ENCODE measurements at regions not wholly inside any gene's neighbourhood (a gene's known extent, or its start where the extent isn't known, plus 50 kb on each side); places are given as distances from the start of the nearest gene placed in this dataset.

DNA sequence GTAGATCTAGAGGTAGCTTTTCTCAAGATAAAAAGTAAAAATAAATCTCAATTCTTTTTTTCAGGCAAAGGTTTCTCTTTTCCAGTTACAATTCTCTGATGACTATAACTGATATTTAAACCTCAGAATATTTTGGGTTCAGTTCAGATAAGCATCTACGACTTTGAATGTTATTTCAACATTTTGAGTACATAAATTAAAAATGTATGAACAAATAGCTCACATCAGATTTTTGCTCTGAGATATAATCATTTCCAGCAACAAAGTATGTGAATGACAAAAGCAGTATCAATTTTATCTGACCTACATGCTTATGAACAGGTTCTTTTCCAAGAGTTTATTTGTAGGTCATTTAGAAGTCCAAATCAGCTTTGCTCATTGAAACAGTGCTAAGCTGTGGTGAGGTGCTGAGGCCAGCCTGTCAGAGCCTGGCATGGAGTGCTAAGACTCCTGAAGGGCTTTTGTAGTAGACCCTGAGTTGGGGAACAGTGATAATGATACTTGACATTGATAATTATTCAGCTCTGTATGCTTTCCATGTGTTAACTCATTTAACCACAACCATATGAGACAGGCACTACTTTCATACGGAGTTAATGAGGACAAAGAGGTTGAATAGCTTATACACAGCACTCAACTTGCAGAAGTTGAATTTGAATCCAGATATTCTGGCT, 205.0 kb upstream of the DCN start:
- no peak for TF ChIP-seq EZH2phosphoT487 (IDR thresholded peaks at IDR 0.05; ENCODE audit: borderline replicate concordance, low read depth, low read length)
- TF ChIP-seq, protein P1, sequence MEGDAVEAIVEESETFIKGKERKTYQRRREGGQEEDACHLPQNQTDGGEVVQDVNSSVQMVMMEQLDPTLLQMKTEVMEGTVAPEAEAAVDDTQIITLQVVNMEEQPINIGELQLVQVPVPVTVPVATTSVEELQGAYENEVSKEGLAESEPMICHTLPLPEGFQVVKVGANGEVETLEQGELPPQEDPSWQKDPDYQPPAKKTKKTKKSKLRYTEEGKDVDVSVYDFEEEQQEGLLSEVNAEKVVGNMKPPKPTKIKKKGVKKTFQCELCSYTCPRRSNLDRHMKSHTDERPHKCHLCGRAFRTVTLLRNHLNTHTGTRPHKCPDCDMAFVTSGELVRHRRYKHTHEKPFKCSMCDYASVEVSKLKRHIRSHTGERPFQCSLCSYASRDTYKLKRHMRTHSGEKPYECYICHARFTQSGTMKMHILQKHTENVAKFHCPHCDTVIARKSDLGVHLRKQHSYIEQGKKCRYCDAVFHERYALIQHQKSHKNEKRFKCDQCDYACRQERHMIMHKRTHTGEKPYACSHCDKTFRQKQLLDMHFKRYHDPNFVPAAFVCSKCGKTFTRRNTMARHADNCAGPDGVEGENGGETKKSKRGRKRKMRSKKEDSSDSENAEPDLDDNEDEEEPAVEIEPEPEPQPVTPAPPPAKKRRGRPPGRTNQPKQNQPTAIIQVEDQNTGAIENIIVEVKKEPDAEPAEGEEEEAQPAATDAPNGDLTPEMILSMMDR (conservative IDR thresholded peaks at IDR 0.05; ENCODE audit: low read length), result no peak
- H3K36me3 ChIP-seq (ENCODE audit: insufficient read depth, low read length), result no peaks in the 10 kb centered on the region
- H4K20me1 ChIP-seq (ENCODE audit: insufficient read depth, low read length), result no peaks in the 10 kb centered on the region
- H3K9me2 ChIP-seq (ENCODE audit: insufficient read depth, low read length), result no peaks in the 10 kb centered on the region; the same call in 1 of the 2 replicates
- no peaks in the 10 kb centered on the region for H3K9me3 ChIP-seq (ENCODE audit: low read length)
- no peaks in the 10 kb centered on the region for H3K79me2 ChIP-seq (ENCODE audit: insufficient read depth, low read depth, low read length)
- H3K4me3 ChIP-seq (ENCODE audit: low read depth, low read length, poor library complexity, severe bottlenecking), result no peak overlapping the region
- no peak overlapping the region for H2AFZ ChIP-seq (ENCODE audit: low read length)
- no peak overlapping the region for H3K27ac ChIP-seq (ENCODE audit: low read depth, low read length, poor library complexity, severe bottlenecking)
- POLR2A ChIA-PET, result no interaction called here
- DNase-seq (ENCODE audit: low spot score), result no peak
- H3K4me2 ChIP-seq (ENCODE audit: low read length), result no peak overlapping the region
- H3K4me1 ChIP-seq (ENCODE audit: insufficient read depth, low read length, poor library complexity, severe bottlenecking), result no peaks in the 10 kb centered on the region
- intact Hi-C loops (cut with micrococcal nuclease; ENCODE audit: unreplicated experiment), result loop anchor here (10.0 kb wide), 2 partner anchors 407 to 857 kb away; no protein-coding TSS in a partner anchor
- BruUV-seq (replicated peaks), result no TSS peak
- CTCF ChIA-PET (ENCODE audit: unreplicated experiment), result no interaction called here

GRCh38 chr12:91384806-91385205, 202.2 kb upstream of the DCN start:
- intact Hi-C loops (cut with micrococcal nuclease; ENCODE audit: unreplicated experiment), result loop anchor here (5.0 to 10.0 kb wide), 3 partner anchors 410 to 1267 kb away; no protein-coding TSS in a partner anchor
- Histone ChIP-seq H3K79me2 (ENCODE audit: insufficient read depth, low read depth, low read length) (no peaks in the 10 kb centered on the region), H2AFZ (ENCODE audit: low read length) (no peak overlapping the region), H3K36me3 (ENCODE audit: insufficient read depth, low read length) (no peaks in the 10 kb centered on the region), H3K9me3 (ENCODE audit: low read length) (no peaks in the 10 kb centered on the region), H3K4me1 (ENCODE audit: insufficient read depth, low read length, poor library complexity, severe bottlenecking) (no peaks in the 10 kb centered on the region), H3K9me2 (ENCODE audit: insufficient read depth, low read length) (no peaks in the 10 kb centered on the region; the same call in 1 of the 2 replicates), H3K27ac (ENCODE audit: low read depth, low read length, poor library complexity, severe bottlenecking) (no peak overlapping the region), H3K4me3 (ENCODE audit: low read depth, low read length, poor library complexity, severe bottlenecking) (no peak overlapping the region), H4K20me1 (ENCODE audit: insufficient read depth, low read length) (no peaks in the 10 kb centered on the region), H3K4me2 (ENCODE audit: low read length) (no peak overlapping the region)
- TF ChIP-seq, protein P1 (conservative IDR thresholded peaks at IDR 0.05; ENCODE audit: low read length), result no peak
- TF ChIP-seq EZH2phosphoT487 (IDR thresholded peaks at IDR 0.05; ENCODE audit: borderline replicate concordance, low read depth, low read length), result no peak
- DNase-seq (ENCODE audit: low spot score), result no peak
- ChIA-PET POLR2A (no interaction called here), CTCF (ENCODE audit: unreplicated experiment) (no interaction called here)
- BruUV-seq (replicated peaks), result no TSS peak

GRCh38 chr12:91384366-91384765, 201.7 kb upstream of the DCN start:
- no peak overlapping the region for H3K27ac ChIP-seq (ENCODE audit: low read depth, low read length, poor library complexity, severe bottlenecking)
- TF ChIP-seq EZH2phosphoT487 (IDR thresholded peaks at IDR 0.05; ENCODE audit: borderline replicate concordance, low read depth, low read length), result no peak
- TF ChIP-seq, protein P1 (conservative IDR thresholded peaks at IDR 0.05; ENCODE audit: low read length), result no peak
- BruUV-seq (replicated peaks), result no TSS peak
- H3K9me3 ChIP-seq (ENCODE audit: low read length), result no peaks in the 10 kb centered on the region
- no peak overlapping the region for H2AFZ ChIP-seq (ENCODE audit: low read length)
- ChIA-PET POLR2A (no interaction called here), CTCF (ENCODE audit: unreplicated experiment) (no interaction called here)
- H3K9me2 ChIP-seq (ENCODE audit: insufficient read depth, low read length), result no peaks in the 10 kb centered on the region; the same call in 1 of the 2 replicates
- H4K20me1 ChIP-seq (ENCODE audit: insufficient read depth, low read length), result no peaks in the 10 kb centered on the region
- no peaks in the 10 kb centered on the region for H3K36me3 ChIP-seq (ENCODE audit: insufficient read depth, low read length)
- no peak overlapping the region for H3K4me3 ChIP-seq (ENCODE audit: low read depth, low read length, poor library complexity, severe bottlenecking)
- no peak overlapping the region for H3K4me2 ChIP-seq (ENCODE audit: low read length)
- DNase-seq (ENCODE audit: low spot score), result no peak
- H3K79me2 ChIP-seq (ENCODE audit: insufficient read depth, low read depth, low read length), result no peaks in the 10 kb centered on the region
- intact Hi-C loops (cut with micrococcal nuclease; ENCODE audit: unreplicated experiment), result loop anchor here (5.0 to 10.0 kb wide), 3 partner anchors 410 to 1268 kb away; no protein-coding TSS in a partner anchor
- no peaks in the 10 kb centered on the region for H3K4me1 ChIP-seq (ENCODE audit: insufficient read depth, low read length, poor library complexity, severe bottlenecking)
